Brain microvascular endothelial cell (primary cell): ENCODE measurements at regions not wholly inside any gene's neighbourhood (a gene's known extent, or its start where the extent isn't known, plus 50 kb on each side); places are given as distances from the start of the nearest gene placed in this dataset.

Experiments used
- DNase-seq: peaks from one replicate; pipeline ENCODE4 v3.0.0-alpha.2; 2020
- H3K27ac ChIP-seq: fragments of 250-450 bp; sonication (Bioruptor Pico); 2 replicates; pipeline ENCODE4 v1.5.1; 2020; ENCODE audit warnings: mild to moderate bottlenecking, moderate library complexity
- H3K27me3 ChIP-seq: fragments of 250-450 bp; sonication (Bioruptor Pico); replicated peaks from 2 replicates; pipeline ENCODE4 v1.5.1; 2020; ENCODE audit warnings: mild to moderate bottlenecking
- H3K36me3 ChIP-seq: fragments of 250-450 bp; sonication (Bioruptor Pico); replicated peaks from 2 replicates; pipeline ENCODE4 v1.5.1; 2020; ENCODE audit warnings: mild to moderate bottlenecking
- H3K4me3 ChIP-seq: 2 replicates; pipeline ENCODE4 v1.5.1; 2011; ENCODE audit warnings: low read depth, mild to moderate bottlenecking, control low read depth, low read length, moderate library complexity
- CTCF ChIP-seq: IDR thresholded peaks from 2 replicates; pipeline ENCODE4 v1.5.1; 2011; ENCODE audit warnings: low read depth, mild to moderate bottlenecking, moderate library complexity, low read length, control low read depth, inconsistent platforms; ENCODE audit errors: missing control alignments
- in situ Hi-C: cut with HindIII; loops from 2 replicates; pipeline ENCODE4 v1.10.0; 2017; ENCODE audit warnings: low sequenced_read_pairs, low pct_ligation_motif_present

- DNase-seq, result no peak
- H3K4me3 ChIP-seq, result no peak overlapping the region
- TF ChIP-seq CTCF, result no peak
Observed at GRCh38 chr20:63145156-63145555, 70.8 kb downstream of the YTHDF1 start.

GRCh38 chr20:63142933-63143332 is 73.0 kb downstream of the YTHDF1 start:
- Histone ChIP-seq H3K4me3 (no peak overlapping the region), H3K27me3 (no peaks in the 10 kb centered on the region), H3K36me3 (no peaks in the 10 kb centered on the region), H3K27ac (no peak overlapping the region)
- in situ Hi-C loops, result no loop called here
- TF ChIP-seq CTCF, result no peak
- no peak for DNase-seq

More at GRCh38 chr20:63145156-63145555, 70.8 kb downstream of the YTHDF1 start:
- no peaks in the 10 kb centered on the region for H3K36me3 ChIP-seq
- H3K27ac ChIP-seq, result no peak overlapping the region
- in situ Hi-C loops, result no loop called here
- no peaks in the 10 kb centered on the region for H3K27me3 ChIP-seq

GRCh38 chr20:63141531-63141930 is 74.4 kb downstream of the YTHDF1 start:
- Histone ChIP-seq H3K27me3 (no peaks in the 10 kb centered on the region), H3K36me3 (no peaks in the 10 kb centered on the region), H3K4me3 (no peak overlapping the region), H3K27ac (no peak overlapping the region)
- in situ Hi-C loops, result no loop called here
- DNase-seq, result no peak
- TF ChIP-seq CTCF, result no peak

- Histone ChIP-seq H3K27ac (no peak overlapping the region), H3K36me3 (no peaks in the 10 kb centered on the region), H3K4me3 (no peak overlapping the region), H3K27me3 (no peaks in the 10 kb centered on the region)
- no peak for DNase-seq
- in situ Hi-C loops, result no loop called here
- TF ChIP-seq CTCF, result no peak
Observed at GRCh38 chr20:63140514-63141433, 75.2 kb downstream of the YTHDF1 start.

- Histone ChIP-seq H3K36me3 (no peaks in the 10 kb centered on the region), H3K4me3 (no peak overlapping the region), H3K27me3 (no peaks in the 10 kb centered on the region), H3K27ac (no peak overlapping the region)
- no peak for TF ChIP-seq CTCF
- no peak for DNase-seq
- in situ Hi-C loops, result no loop called here
Observed at GRCh38 chr20:63139837-63140236, 76.1 kb downstream of the YTHDF1 start.
